PC-3 (cell line): ENCODE measurements at regions not wholly inside any gene's neighbourhood (a gene's known extent, or its start where the extent isn't known, plus 50 kb on each side); places are given as distances from the start of the nearest gene placed in this dataset.

Source experiments
- EZH2 ChIP-seq: fragments of 300-600 bp; sonication (generic); IDR thresholded peaks from one replicate; pipeline ENCODE4 v1.6.1; 2017; ENCODE audit warnings: antibody characterized with exemption, mild to moderate bottlenecking, low read length; ENCODE audit not compliant: unreplicated experiment
- TF ChIP-seq, protein P1 (sequence below): fragments of 300-600 bp; sonication (generic); conservative IDR thresholded peaks from 2 replicates; pipeline ENCODE4 v1.5.1; 2017; ENCODE audit warnings: antibody characterized with exemption, low read depth, mild to moderate bottlenecking, low read length

GRCh38 chr3:151989621-151990020 lies 116.2 kb downstream of the SUCNR1 start:
- TF ChIP-seq, protein P1, sequence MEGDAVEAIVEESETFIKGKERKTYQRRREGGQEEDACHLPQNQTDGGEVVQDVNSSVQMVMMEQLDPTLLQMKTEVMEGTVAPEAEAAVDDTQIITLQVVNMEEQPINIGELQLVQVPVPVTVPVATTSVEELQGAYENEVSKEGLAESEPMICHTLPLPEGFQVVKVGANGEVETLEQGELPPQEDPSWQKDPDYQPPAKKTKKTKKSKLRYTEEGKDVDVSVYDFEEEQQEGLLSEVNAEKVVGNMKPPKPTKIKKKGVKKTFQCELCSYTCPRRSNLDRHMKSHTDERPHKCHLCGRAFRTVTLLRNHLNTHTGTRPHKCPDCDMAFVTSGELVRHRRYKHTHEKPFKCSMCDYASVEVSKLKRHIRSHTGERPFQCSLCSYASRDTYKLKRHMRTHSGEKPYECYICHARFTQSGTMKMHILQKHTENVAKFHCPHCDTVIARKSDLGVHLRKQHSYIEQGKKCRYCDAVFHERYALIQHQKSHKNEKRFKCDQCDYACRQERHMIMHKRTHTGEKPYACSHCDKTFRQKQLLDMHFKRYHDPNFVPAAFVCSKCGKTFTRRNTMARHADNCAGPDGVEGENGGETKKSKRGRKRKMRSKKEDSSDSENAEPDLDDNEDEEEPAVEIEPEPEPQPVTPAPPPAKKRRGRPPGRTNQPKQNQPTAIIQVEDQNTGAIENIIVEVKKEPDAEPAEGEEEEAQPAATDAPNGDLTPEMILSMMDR = no peak
- TF ChIP-seq EZH2 = no peak
